ENCODE measurements at regions not wholly inside any gene's neighbourhood (a gene's known extent, or its start where the extent isn't known, plus 50 kb on each side); places are given as distances from the start of the nearest gene placed in this dataset.

DNA sequence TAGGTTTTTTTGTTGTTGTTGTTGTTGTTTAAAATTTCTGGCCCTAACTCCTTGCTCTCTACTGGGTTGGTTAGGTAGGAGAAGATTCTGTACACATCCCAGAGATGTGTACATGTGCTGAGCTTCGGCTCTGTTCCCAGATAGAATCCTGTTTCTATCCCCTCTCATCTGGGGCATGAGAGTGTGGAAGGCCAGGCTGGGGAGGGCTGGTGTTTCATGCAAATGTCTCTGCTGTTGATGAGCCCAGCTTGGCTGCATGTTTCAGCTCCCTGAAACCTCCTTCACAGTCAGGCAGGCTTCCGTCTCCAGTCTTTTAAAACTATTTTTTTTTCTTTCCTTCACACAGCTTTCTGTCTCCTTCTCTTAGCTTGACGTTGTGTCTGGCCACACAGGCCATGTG lies 526.9 kb upstream of the KLF4 start:
- no TSS peak for BruUV-seq (replicated peaks)
- no peak overlapping the region for H3K27ac ChIP-seq (ENCODE audit: insufficient read depth, low read depth, low read length)
- H3K9ac ChIP-seq (replicated peaks; ENCODE audit: extremely low read depth, insufficient read depth, low read length) = no peak overlapping the region
- POLR2A ChIA-PET = no interaction called here
- no peaks in the 10 kb centered on the region for H3K79me2 ChIP-seq (ENCODE audit: control insufficient read depth, insufficient read depth, low read length)
- H4K20me1 ChIP-seq (replicated peaks; ENCODE audit: control insufficient read depth, extremely low read depth, insufficient read depth, low read length) = no peaks in the 10 kb centered on the region
- H3K4me2 ChIP-seq (ENCODE audit: insufficient read depth, low read length) = no peak overlapping the region
- FAIRE-seq = no peak
- TF ChIP-seq, protein P1, sequence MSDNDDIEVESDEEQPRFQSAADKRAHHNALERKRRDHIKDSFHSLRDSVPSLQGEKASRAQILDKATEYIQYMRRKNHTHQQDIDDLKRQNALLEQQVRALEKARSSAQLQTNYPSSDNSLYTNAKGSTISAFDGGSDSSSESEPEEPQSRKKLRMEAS (IDR thresholded peaks at IDR 0.05; ENCODE audit: insufficient read depth, insufficient read length) = no peak
- no peak for TF ChIP-seq GATA2 (IDR thresholded peaks at IDR 0.05; ENCODE audit: insufficient read depth, insufficient read length, low read depth, low read length)
- TF ChIP-seq, protein P2, sequence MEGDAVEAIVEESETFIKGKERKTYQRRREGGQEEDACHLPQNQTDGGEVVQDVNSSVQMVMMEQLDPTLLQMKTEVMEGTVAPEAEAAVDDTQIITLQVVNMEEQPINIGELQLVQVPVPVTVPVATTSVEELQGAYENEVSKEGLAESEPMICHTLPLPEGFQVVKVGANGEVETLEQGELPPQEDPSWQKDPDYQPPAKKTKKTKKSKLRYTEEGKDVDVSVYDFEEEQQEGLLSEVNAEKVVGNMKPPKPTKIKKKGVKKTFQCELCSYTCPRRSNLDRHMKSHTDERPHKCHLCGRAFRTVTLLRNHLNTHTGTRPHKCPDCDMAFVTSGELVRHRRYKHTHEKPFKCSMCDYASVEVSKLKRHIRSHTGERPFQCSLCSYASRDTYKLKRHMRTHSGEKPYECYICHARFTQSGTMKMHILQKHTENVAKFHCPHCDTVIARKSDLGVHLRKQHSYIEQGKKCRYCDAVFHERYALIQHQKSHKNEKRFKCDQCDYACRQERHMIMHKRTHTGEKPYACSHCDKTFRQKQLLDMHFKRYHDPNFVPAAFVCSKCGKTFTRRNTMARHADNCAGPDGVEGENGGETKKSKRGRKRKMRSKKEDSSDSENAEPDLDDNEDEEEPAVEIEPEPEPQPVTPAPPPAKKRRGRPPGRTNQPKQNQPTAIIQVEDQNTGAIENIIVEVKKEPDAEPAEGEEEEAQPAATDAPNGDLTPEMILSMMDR (IDR thresholded peaks at IDR 0.05; ENCODE audit: extremely low read depth in 1 of 2, insufficient read depth in 1 of 2, low read depth in 1 of 2, low read length in 2 of 2) = no peak
- H2AFZ ChIP-seq (ENCODE audit: low read depth, low read length) = no peak overlapping the region
- intact Hi-C loops (cut with micrococcal nuclease) (no loop called here), dilution Hi-C loops (cut with MboI; ENCODE audit: extremely low pct_ligation_motif_present, low sequenced_read_pairs) (no loop called here)
- H3K4me1 ChIP-seq (ENCODE audit: control insufficient read depth, extremely low read depth, insufficient read depth, low read length) = no peaks in the 10 kb centered on the region
- H3K36me3 ChIP-seq (ENCODE audit: control insufficient read depth in 2 of 2, extremely low read depth in 1 of 2, insufficient read depth in 2 of 2, low read length in 2 of 2) = no peaks in the 10 kb centered on the region
- no peaks in the 10 kb centered on the region for H3K27me3 ChIP-seq (ENCODE audit: control insufficient read depth in 2 of 2, insufficient read depth in 2 of 2, low read length in 2 of 2)
- H3K9me1 ChIP-seq (replicated peaks; ENCODE audit: control insufficient read depth, extremely low read depth, insufficient read depth, low read length) = no peaks in the 10 kb centered on the region
- no peak overlapping the region for H3K4me3 ChIP-seq (replicated peaks in 1 of 3; ENCODE audit: insufficient read depth in 1 of 3, low read depth in 1 of 3, low read length in 3 of 3)
- no peak for DNase-seq (ENCODE audit: low read depth, low spot score)
- CTCF ChIA-PET = no interaction called here
- H3K9me3 ChIP-seq (replicated peaks; ENCODE audit: control insufficient read depth, insufficient read depth, low read length) = no peaks in the 10 kb centered on the region

DNA sequence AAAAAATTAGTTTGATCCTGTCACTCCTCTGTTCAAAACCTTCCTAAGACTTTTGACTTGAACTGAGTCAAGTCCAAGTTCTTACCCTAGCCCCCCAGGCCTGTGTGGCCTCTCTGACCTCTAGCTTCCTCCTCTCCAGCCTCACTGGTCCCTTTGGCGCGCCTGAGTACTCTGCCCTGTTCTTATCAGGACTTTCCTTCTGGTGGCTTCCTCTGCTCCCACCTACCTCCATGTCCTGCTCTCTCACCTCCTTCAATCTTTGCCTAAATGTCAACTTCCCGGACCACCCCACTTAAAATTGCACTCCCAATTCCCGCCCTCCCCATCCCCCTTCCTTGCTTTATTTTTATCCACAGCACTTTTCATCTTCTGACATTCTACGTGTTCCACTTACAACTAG lies 526.1 kb upstream of the KLF4 start:
- no peak overlapping the region for H3K9ac ChIP-seq (replicated peaks; ENCODE audit: extremely low read depth, insufficient read depth, low read length)
- no TSS peak for BruUV-seq (replicated peaks)
- H2AFZ ChIP-seq (ENCODE audit: low read depth, low read length) = no peak overlapping the region
- H3K27me3 ChIP-seq (ENCODE audit: control insufficient read depth in 2 of 2, insufficient read depth in 2 of 2, low read length in 2 of 2) = no peaks in the 10 kb centered on the region
- POLR2A ChIA-PET = interaction anchor here (0.7 kb wide), 1 partner anchor 568 kb away, joined by 4 read pairs; no protein-coding TSS in a partner anchor
- no peak overlapping the region for H3K4me3 ChIP-seq (replicated peaks in 1 of 3; ENCODE audit: insufficient read depth in 1 of 3, low read depth in 1 of 3, low read length in 3 of 3)
- no peaks in the 10 kb centered on the region for H3K9me1 ChIP-seq (replicated peaks; ENCODE audit: control insufficient read depth, extremely low read depth, insufficient read depth, low read length)
- H3K9me3 ChIP-seq (replicated peaks; ENCODE audit: control insufficient read depth, insufficient read depth, low read length) = no peaks in the 10 kb centered on the region
- H3K79me2 ChIP-seq (ENCODE audit: control insufficient read depth, insufficient read depth, low read length) = no peaks in the 10 kb centered on the region
- H3K4me1 ChIP-seq (ENCODE audit: control insufficient read depth, extremely low read depth, insufficient read depth, low read length) = no peaks in the 10 kb centered on the region
- dilution Hi-C loops (cut with MboI; ENCODE audit: extremely low pct_ligation_motif_present, low sequenced_read_pairs) = no loop called here
- no peak for DNase-seq (ENCODE audit: low read depth, low spot score)
- intact Hi-C loops (cut with micrococcal nuclease) = no loop called here
- no peaks in the 10 kb centered on the region for H3K36me3 ChIP-seq (ENCODE audit: control insufficient read depth in 2 of 2, extremely low read depth in 1 of 2, insufficient read depth in 2 of 2, low read length in 2 of 2)
- FAIRE-seq = no peak
- TF ChIP-seq FOS (IDR thresholded peaks at IDR 0.05; ENCODE audit: borderline replicate concordance, insufficient read depth, low read length) = no peak
- no peak for TF ChIP-seq EZH2 (IDR thresholded peaks at IDR 0.05; ENCODE audit: borderline replicate concordance, low read depth, low read length, severe bottlenecking)
- no peak for TF ChIP-seq GATA2 (IDR thresholded peaks at IDR 0.05; ENCODE audit: insufficient read depth, insufficient read length, low read depth, low read length)
- TF ChIP-seq, protein P2 (IDR thresholded peaks at IDR 0.05; ENCODE audit: extremely low read depth in 1 of 2, insufficient read depth in 1 of 2, low read depth in 1 of 2, low read length in 2 of 2) = no peak
- TF ChIP-seq POLR2AphosphoS5 (IDR thresholded peaks at IDR 0.05; ENCODE audit: insufficient read depth, low read depth, low read length) = no peak
- TF ChIP-seq MYC (IDR thresholded peaks at IDR 0.05; ENCODE audit: low read depth, low read length) = no peak
- TF ChIP-seq POLR2A (IDR thresholded peaks at IDR 0.05; ENCODE audit: low read depth, low read length) = no peak
- no peak for TF ChIP-seq JUN (IDR thresholded peaks at IDR 0.05; ENCODE audit: borderline replicate concordance, insufficient read depth, insufficient read length, low read depth)
- TF ChIP-seq, protein P1 (IDR thresholded peaks at IDR 0.05; ENCODE audit: insufficient read depth, insufficient read length) = no peak
- CTCF ChIA-PET = no interaction called here
- H3K27ac ChIP-seq (ENCODE audit: insufficient read depth, low read depth, low read length) = no peak overlapping the region
- no peak overlapping the region for H3K4me2 ChIP-seq (ENCODE audit: insufficient read depth, low read length)
- no peaks in the 10 kb centered on the region for H4K20me1 ChIP-seq (replicated peaks; ENCODE audit: control insufficient read depth, extremely low read depth, insufficient read depth, low read length)

Measured in endothelial cell of umbilical vein (primary cell).